Neural cell (in vitro differentiated cells): ENCODE measurements at regions not wholly inside any gene's neighbourhood (a gene's known extent, or its start where the extent isn't known, plus 50 kb on each side); places are given as distances from the start of the nearest gene placed in this dataset.

Experiments
- H2AFZ ChIP-seq: fragments of 200-600, 300-800 bp; sonication (generic), shearing (Covaris generic); 2 replicates; pipeline ENCODE4 v1.6.0; 2014; ENCODE audit warnings: low read depth, mild to moderate bottlenecking, antibody characterized with exemption, low read length, moderate library complexity
- H3F3A ChIP-seq: fragments of 200-600 bp; shearing (Covaris generic); 2 replicates; pipeline ENCODE4 v1.6.1; 2016; ENCODE audit warnings: mild to moderate bottlenecking, moderate library complexity, mixed read lengths, antibody characterized with exemption, low read length; ENCODE audit not compliant: insufficient read depth, poor library complexity, severe bottlenecking
- H3K27ac ChIP-seq: fragments of 200-600, 300-800 bp; sonication (generic), shearing (Covaris generic); 2 replicates; pipeline ENCODE4 v1.5.1; 2014; ENCODE audit warnings: mild to moderate bottlenecking, low read length, moderate library complexity
- H3K27me3 ChIP-seq: fragments of 300-800, 200-600 bp; sonication (generic), shearing (Covaris generic); 2 replicates; pipeline ENCODE4 v1.6.0; 2014; ENCODE audit warnings: mild to moderate bottlenecking, low read depth, low read length, moderate library complexity; ENCODE audit not compliant: insufficient read depth
- H3K36me3 ChIP-seq: fragments of 300-800, 200-600 bp; sonication (generic), shearing (Covaris generic); 2 replicates; pipeline ENCODE4 v1.5.1; 2014; ENCODE audit warnings: mild to moderate bottlenecking, antibody characterized with exemption, low read length, moderate library complexity; ENCODE audit not compliant: insufficient read depth
- H3K4me2 ChIP-seq: fragments of 300-800, 200-600 bp; sonication (generic), shearing (Covaris generic); 2 replicates; pipeline ENCODE4 v1.6.0; 2014; ENCODE audit warnings: mild to moderate bottlenecking, low read length
- H3K4me3 ChIP-seq: fragments of 300-800, 200-600 bp; sonication (generic), shearing (Covaris generic); 2 replicates; pipeline ENCODE4 v1.5.1; 2014; ENCODE audit warnings: mild to moderate bottlenecking, low read length, moderate library complexity
- H3K79me2 ChIP-seq: fragments of 200-600 bp; shearing (Covaris generic); replicated peaks from 2 replicates; pipeline ENCODE4 v1.6.0; 2014; ENCODE audit warnings: mild to moderate bottlenecking, low read length, moderate library complexity; ENCODE audit not compliant: insufficient read depth
- H3K9ac ChIP-seq: fragments of 300-800, 200-600 bp; sonication (generic), shearing (Covaris generic); 2 replicates; pipeline ENCODE4 v1.6.1; 2016; ENCODE audit warnings: mild to moderate bottlenecking, low read length, mixed read lengths
- H3K9me2 ChIP-seq: fragments of 200-600 bp; shearing (Covaris generic); 2 replicates; pipeline ENCODE4 v1.6.1; 2016; ENCODE audit warnings: mild to moderate bottlenecking, low read length, mixed read lengths; ENCODE audit not compliant: insufficient read depth
- H3K9me3 ChIP-seq: fragments of 200-600, 300-800 bp; sonication (generic), shearing (Covaris generic); 2 replicates; pipeline ENCODE4 v1.6.1; 2016; ENCODE audit warnings: mild to moderate bottlenecking, mixed run types, low read length, moderate library complexity, mixed read lengths
- H4K20me1 ChIP-seq: fragments of 200-600 bp; shearing (Covaris generic); 2 replicates; pipeline ENCODE4 v1.6.1; 2016; ENCODE audit warnings: mild to moderate bottlenecking, mixed run types; ENCODE audit not compliant: insufficient read depth
- MXI1 ChIP-seq: fragments of 450-650 bp; conservative IDR thresholded peaks from 2 replicates; pipeline ENCODE4 v1.6.1; 2014; ENCODE audit warnings: antibody characterized with exemption, mild to moderate bottlenecking; ENCODE audit not compliant: poor library complexity, severe bottlenecking
- RAD21 ChIP-seq: fragments of 450-650 bp; conservative IDR thresholded peaks from 2 replicates; pipeline ENCODE4 v1.6.1; 2014; ENCODE audit warnings: antibody characterized with exemption, mild to moderate bottlenecking, moderate library complexity
- SMC3 ChIP-seq: fragments of 450-650 bp; conservative IDR thresholded peaks from 2 replicates; pipeline ENCODE4 v1.6.1; 2014; ENCODE audit warnings: antibody characterized with exemption, mild to moderate bottlenecking, moderate library complexity; ENCODE audit not compliant: poor library complexity
- TAF1 ChIP-seq: IDR thresholded peaks from 2 replicates; pipeline ENCODE4 v1.6.1; 2012; ENCODE audit warnings: low read depth
- TF ChIP-seq, protein P1 (sequence below): fragments of 450-650 bp; IDR thresholded peaks from 2 replicates; pipeline ENCODE4 v1.5.1; 2014; ENCODE audit warnings: antibody characterized with exemption, mild to moderate bottlenecking, moderate library complexity; ENCODE audit not compliant: poor library complexity, severe bottlenecking
- TF ChIP-seq, protein P2 (sequence below): IDR thresholded peaks from 2 replicates; pipeline ENCODE4 v1.6.1; 2012; ENCODE audit warnings: borderline replicate concordance

DNA sequence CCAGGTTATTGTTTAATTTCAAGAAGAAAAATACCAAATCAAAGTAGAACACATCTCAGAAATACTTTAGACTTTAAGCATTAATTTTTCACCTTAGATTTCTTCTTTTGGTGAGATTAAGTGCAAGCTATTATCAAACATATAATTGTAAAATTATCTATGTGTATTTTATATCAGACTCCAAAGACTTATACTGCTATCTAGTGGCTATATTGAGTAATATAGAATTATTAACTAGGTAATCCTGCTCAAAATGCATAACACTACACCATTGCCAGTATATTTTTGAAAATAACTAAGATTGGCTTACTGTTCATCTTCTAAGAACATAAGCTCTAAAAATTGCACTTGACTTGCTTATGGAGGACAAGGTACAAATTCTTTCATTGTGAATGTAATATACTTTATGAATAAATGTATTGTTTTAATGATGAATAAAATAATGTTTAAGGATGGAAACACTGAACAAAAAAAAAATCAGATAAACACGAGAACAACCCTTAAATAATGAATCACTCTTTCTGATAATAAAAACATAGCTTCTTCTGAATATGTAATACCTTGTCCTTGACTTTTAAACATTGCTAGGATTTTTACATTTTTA lies 86.7 kb upstream of the GNAI1 start:
- no peaks in the 10 kb centered on the region for H3F3A ChIP-seq
- H3K36me3 ChIP-seq, result no peaks in the 10 kb centered on the region
- no peak overlapping the region for H3K4me2 ChIP-seq
- no peaks in the 10 kb centered on the region for H3K27me3 ChIP-seq
- no peaks in the 10 kb centered on the region for H3K79me2 ChIP-seq
- no peaks in the 10 kb centered on the region for H4K20me1 ChIP-seq
- TF ChIP-seq, protein P1, sequence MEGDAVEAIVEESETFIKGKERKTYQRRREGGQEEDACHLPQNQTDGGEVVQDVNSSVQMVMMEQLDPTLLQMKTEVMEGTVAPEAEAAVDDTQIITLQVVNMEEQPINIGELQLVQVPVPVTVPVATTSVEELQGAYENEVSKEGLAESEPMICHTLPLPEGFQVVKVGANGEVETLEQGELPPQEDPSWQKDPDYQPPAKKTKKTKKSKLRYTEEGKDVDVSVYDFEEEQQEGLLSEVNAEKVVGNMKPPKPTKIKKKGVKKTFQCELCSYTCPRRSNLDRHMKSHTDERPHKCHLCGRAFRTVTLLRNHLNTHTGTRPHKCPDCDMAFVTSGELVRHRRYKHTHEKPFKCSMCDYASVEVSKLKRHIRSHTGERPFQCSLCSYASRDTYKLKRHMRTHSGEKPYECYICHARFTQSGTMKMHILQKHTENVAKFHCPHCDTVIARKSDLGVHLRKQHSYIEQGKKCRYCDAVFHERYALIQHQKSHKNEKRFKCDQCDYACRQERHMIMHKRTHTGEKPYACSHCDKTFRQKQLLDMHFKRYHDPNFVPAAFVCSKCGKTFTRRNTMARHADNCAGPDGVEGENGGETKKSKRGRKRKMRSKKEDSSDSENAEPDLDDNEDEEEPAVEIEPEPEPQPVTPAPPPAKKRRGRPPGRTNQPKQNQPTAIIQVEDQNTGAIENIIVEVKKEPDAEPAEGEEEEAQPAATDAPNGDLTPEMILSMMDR, result peak; percentile 76
- no peak for TF ChIP-seq TAF1
- TF ChIP-seq SMC3, result peak; percentile 75
- TF ChIP-seq, protein P2, sequence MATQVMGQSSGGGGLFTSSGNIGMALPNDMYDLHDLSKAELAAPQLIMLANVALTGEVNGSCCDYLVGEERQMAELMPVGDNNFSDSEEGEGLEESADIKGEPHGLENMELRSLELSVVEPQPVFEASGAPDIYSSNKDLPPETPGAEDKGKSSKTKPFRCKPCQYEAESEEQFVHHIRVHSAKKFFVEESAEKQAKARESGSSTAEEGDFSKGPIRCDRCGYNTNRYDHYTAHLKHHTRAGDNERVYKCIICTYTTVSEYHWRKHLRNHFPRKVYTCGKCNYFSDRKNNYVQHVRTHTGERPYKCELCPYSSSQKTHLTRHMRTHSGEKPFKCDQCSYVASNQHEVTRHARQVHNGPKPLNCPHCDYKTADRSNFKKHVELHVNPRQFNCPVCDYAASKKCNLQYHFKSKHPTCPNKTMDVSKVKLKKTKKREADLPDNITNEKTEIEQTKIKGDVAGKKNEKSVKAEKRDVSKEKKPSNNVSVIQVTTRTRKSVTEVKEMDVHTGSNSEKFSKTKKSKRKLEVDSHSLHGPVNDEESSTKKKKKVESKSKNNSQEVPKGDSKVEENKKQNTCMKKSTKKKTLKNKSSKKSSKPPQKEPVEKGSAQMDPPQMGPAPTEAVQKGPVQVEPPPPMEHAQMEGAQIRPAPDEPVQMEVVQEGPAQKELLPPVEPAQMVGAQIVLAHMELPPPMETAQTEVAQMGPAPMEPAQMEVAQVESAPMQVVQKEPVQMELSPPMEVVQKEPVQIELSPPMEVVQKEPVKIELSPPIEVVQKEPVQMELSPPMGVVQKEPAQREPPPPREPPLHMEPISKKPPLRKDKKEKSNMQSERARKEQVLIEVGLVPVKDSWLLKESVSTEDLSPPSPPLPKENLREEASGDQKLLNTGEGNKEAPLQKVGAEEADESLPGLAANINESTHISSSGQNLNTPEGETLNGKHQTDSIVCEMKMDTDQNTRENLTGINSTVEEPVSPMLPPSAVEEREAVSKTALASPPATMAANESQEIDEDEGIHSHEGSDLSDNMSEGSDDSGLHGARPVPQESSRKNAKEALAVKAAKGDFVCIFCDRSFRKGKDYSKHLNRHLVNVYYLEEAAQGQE, result no peak
- TF ChIP-seq RAD21, result peak; percentile 83
- no peak overlapping the region for H3K4me3 ChIP-seq
- H3K9me2 ChIP-seq, result no peaks in the 10 kb centered on the region
- H3K27ac ChIP-seq, result no peak overlapping the region
- no peaks in the 10 kb centered on the region for H3K9me3 ChIP-seq
- no peak overlapping the region for H3K9ac ChIP-seq
- H2AFZ ChIP-seq, result no peak overlapping the region

DNA sequence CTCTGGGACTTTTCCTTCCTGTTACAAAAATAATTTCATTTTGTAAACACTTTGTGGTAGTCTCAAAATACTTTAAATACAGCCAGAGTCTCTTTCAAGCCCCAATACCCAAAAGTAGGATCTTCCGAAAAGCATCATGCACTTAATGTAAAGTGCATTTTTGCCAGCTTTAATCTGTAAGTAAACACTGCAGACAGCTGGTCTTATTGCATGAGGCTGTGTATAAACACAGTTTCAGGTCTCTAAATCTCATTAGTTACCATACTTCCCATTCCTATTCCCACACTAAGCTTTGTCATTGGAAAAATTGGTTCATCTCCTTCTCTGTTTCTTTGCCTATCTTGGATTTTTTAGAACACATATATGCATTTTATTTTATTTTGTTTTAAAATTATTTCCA lies 87.6 kb upstream of the GNAI1 start:
- Histone ChIP-seq H3K9me2 (no peaks in the 10 kb centered on the region), H3F3A (no peaks in the 10 kb centered on the region), H3K9ac (no peak overlapping the region), H3K27ac (no peak overlapping the region), H3K27me3 (no peaks in the 10 kb centered on the region), H4K20me1 (no peaks in the 10 kb centered on the region), H3K4me3 (no peak overlapping the region), H3K9me3 (no peaks in the 10 kb centered on the region), H2AFZ (no peak overlapping the region), H3K36me3 (no peaks in the 10 kb centered on the region), H3K79me2 (no peaks in the 10 kb centered on the region), H3K4me2 (no peak overlapping the region)
- TF ChIP-seq MXI1 (no peak), RAD21 (no peak), TAF1 (no peak)
- TF ChIP-seq, protein P1, result no peak
